Chondrocyte (in vitro differentiated cells): ENCODE measurements at regions not wholly inside any gene's neighbourhood (a gene's known extent, or its start where the extent isn't known, plus 50 kb on each side); places are given as distances from the start of the nearest gene placed in this dataset.

Experiments used
- DNase-seq: peaks from one replicate; pipeline ENCODE4 v3.0.0; 2021; ENCODE audit warnings: mixed read lengths, low spot score
- H3K27ac Mint-ChIP-seq: one replicate; pipeline ENCODE4 v1.8.0; 2021; ENCODE audit warnings: mild to moderate bottlenecking, moderate library complexity, mixed read lengths; ENCODE audit not compliant: unreplicated experiment
- H3K27me3 Mint-ChIP-seq: 2 replicates; pipeline ENCODE4 v1.8.0; 2021; ENCODE audit warnings: low read depth, mixed read lengths
- H3K36me3 Mint-ChIP-seq: 2 replicates; pipeline ENCODE4 v1.8.0; 2021; ENCODE audit warnings: low read depth, mixed read lengths
- H3K4me1 Mint-ChIP-seq: 2 replicates; pipeline ENCODE4 v1.8.0; 2021; ENCODE audit warnings: low read depth, mild to moderate bottlenecking, mixed read lengths
- H3K4me3 Mint-ChIP-seq: one replicate; pipeline ENCODE4 v1.8.0; 2021; ENCODE audit warnings: mild to moderate bottlenecking, moderate library complexity, mixed read lengths; ENCODE audit not compliant: unreplicated experiment
- H3K9me3 Mint-ChIP-seq: 2 replicates; pipeline ENCODE4 v1.8.0; 2021; ENCODE audit warnings: low read depth, mixed read lengths
- CTCF ChIP-seq: fragments of 200-600 bp; sonication (generic); IDR thresholded peaks from 2 replicates; pipeline ENCODE4 v1.5.0; 2021; ENCODE audit warnings: antibody characterized with exemption, mild to moderate bottlenecking, moderate library complexity

GRCh38 chr2:129737660-129738527 lies 241.6 kb upstream of the RAB6C start:
- H3K27me3 Mint-ChIP-seq = no peaks in the 10 kb centered on the region
- H3K36me3 Mint-ChIP-seq = no peaks in the 10 kb centered on the region
- no peak for TF ChIP-seq CTCF
- H3K4me1 Mint-ChIP-seq = no peaks in the 10 kb centered on the region
- DNase-seq = no peak
- no peak overlapping the region for H3K4me3 Mint-ChIP-seq
- peaks cover 3% of the 10 kb centered on the region for H3K9me3 Mint-ChIP-seq
- no peak overlapping the region for H3K27ac Mint-ChIP-seq

GRCh38 chr2:129738799-129739198 lies 240.7 kb upstream of the RAB6C start:
- Mint-ChIP-seq H3K4me3 (no peak overlapping the region), H3K36me3 (no peaks in the 10 kb centered on the region), H3K4me1 (no peaks in the 10 kb centered on the region), H3K27me3 (no peaks in the 10 kb centered on the region), H3K9me3 (peaks cover 3% of the 10 kb centered on the region), H3K27ac (no peak overlapping the region)
- TF ChIP-seq CTCF = no peak
- DNase-seq = peak; percentile 88

- Mint-ChIP-seq H3K4me3 (no peak overlapping the region), H3K9me3 (peaks cover 3% of the 10 kb centered on the region), H3K36me3 (no peaks in the 10 kb centered on the region), H3K4me1 (no peaks in the 10 kb centered on the region), H3K27ac (no peak overlapping the region), H3K27me3 (peaks cover 2% of the 10 kb centered on the region)
- no peak for TF ChIP-seq CTCF
- no peak for DNase-seq
Measured at GRCh38 chr2:129740504-129740903, 239.0 kb upstream of the RAB6C start.

GRCh38 chr2:129741165-129741564 lies 238.3 kb upstream of the RAB6C start:
- Mint-ChIP-seq H3K4me3 (no peak overlapping the region), H3K27me3 (peaks cover 2% of the 10 kb centered on the region), H3K4me1 (no peaks in the 10 kb centered on the region), H3K9me3 (peaks cover 3% of the 10 kb centered on the region), H3K36me3 (no peaks in the 10 kb centered on the region), H3K27ac (no peak overlapping the region)
- no peak for DNase-seq
- no peak for TF ChIP-seq CTCF

DNA sequence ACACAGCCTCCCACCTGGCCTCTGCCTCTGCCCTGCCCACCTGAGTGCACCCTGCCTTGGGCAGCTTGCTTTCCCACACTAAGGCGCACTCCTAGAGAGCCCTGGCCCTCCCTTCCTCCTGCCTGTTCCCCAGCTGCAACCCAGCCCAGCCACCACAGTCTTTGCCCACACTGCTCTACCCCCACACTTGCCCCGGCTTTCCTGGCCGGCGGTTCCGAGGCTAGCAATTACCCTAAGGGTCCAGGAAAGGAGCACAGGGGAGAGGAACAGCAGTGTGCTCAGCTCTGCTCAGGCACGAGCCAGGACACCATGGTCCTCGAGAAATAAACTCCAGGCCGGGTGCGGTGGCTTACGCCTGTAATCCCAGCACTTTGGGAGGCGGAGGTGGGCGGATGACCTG lies 237.8 kb upstream of the RAB6C start:
- Mint-ChIP-seq H3K4me1 (no peaks in the 10 kb centered on the region), H3K27me3 (peaks cover 2% of the 10 kb centered on the region), H3K4me3 (no peak overlapping the region), H3K36me3 (no peaks in the 10 kb centered on the region), H3K27ac (no peak overlapping the region), H3K9me3 (peaks cover 3% of the 10 kb centered on the region)
- no peak for TF ChIP-seq CTCF
- DNase-seq = peak; percentile 59
